IMR-90 (cell line): ENCODE measurements at regions not wholly inside any gene's neighbourhood (a gene's known extent, or its start where the extent isn't known, plus 50 kb on each side); places are given as distances from the start of the nearest gene placed in this dataset.

Experiments
- ATAC-seq: fragments of 200-7000 bp; cut with Tn5 transposase; 2 replicates; pipeline ENCODE4 v1.9.1; 2020; ENCODE audit warnings: low read depth, mild to moderate bottlenecking, moderate library complexity
- BruUV-seq: library from RNA; stranded (reverse); fragments of 400-500 nt; replicated peaks from 2 replicates; lab custom pipeline; 2021; lab: Mats Ljungman, UMichigan
- CTCF ChIA-PET: fragments of 300-600 bp; formaldehyde crosslinking; extraction: SDS; loops from one replicate; lab custom pipeline; 2021; ENCODE audit warnings: antibody characterized with exemption; lab: Yijun Ruan, JAX
- POLR2A ChIA-PET: fragments of 300-600 bp; sonication (Branson Sonifier 250); formaldehyde crosslinking; loops from one replicate; lab custom pipeline; 2022; ENCODE audit warnings: antibody characterized with exemption; ENCODE audit not compliant: unreplicated experiment; lab: Charles Lee
- DNase-seq: peaks from one replicate; pipeline ENCODE4 v3.0.0; 2013
- H2AFZ ChIP-seq: replicated peaks from 2 replicates; pipeline ENCODE3; 2013; ENCODE audit warnings: low read length, mild to moderate bottlenecking; ENCODE audit not compliant: poor library complexity
- H2AK5ac ChIP-seq: 2 replicates; pipeline ENCODE4 v1.6.1; 2013; ENCODE audit warnings: low read depth, low read length, inconsistent platforms
- H2AK9ac ChIP-seq: replicated peaks from 2 replicates; pipeline ENCODE3; 2013; ENCODE audit warnings: mild to moderate bottlenecking, low read depth, low read length, moderate library complexity; ENCODE audit not compliant: poor library complexity
- H2BK120ac ChIP-seq: 2 replicates; pipeline ENCODE4 v1.6.1; 2013; ENCODE audit warnings: low read depth, low read length, inconsistent platforms
- H2BK15ac ChIP-seq: 3 replicates; pipeline ENCODE4 v1.6.1; 2013; ENCODE audit warnings: low read depth, low read length, inconsistent platforms
- H2BK20ac ChIP-seq: 2 replicates; pipeline ENCODE4 v1.6.1; 2013; ENCODE audit warnings: low read depth, mild to moderate bottlenecking, inconsistent platforms, low read length, moderate library complexity
- H2BK5ac ChIP-seq: 2 replicates; pipeline ENCODE4 v1.6.1; 2013; ENCODE audit warnings: mild to moderate bottlenecking, low read depth, low read length, inconsistent platforms; ENCODE audit not compliant: poor library complexity, severe bottlenecking
- H3K14ac ChIP-seq: replicated peaks from 2 replicates; pipeline ENCODE4 v1.6.1; 2013; ENCODE audit warnings: low read depth, low read length, inconsistent platforms
- H3K18ac ChIP-seq: 2 replicates; pipeline ENCODE4 v1.6.1; 2013; ENCODE audit warnings: low read depth, low read length, control low read depth
- H3K23ac ChIP-seq: 2 replicates; pipeline ENCODE4 v1.6.1; 2013; ENCODE audit warnings: low read depth, low read length, inconsistent platforms
- H3K27ac ChIP-seq: 2 replicates; pipeline ENCODE4 v1.5.1; 2013; ENCODE audit warnings: mild to moderate bottlenecking, control low read depth, low read length; ENCODE audit not compliant: insufficient read depth
- H3K27me3 ChIP-seq: 2 replicates; pipeline ENCODE4 v1.6.1; 2013; ENCODE audit warnings: low read length; ENCODE audit not compliant: control insufficient read depth, insufficient read depth
- H3K36me3 ChIP-seq: 2 replicates; pipeline ENCODE4 v1.6.1; 2013; ENCODE audit warnings: low read length, mixed read lengths; ENCODE audit not compliant: control insufficient read depth, insufficient read depth
- H3K4ac ChIP-seq: 2 replicates; pipeline ENCODE4 v1.6.1; 2013; ENCODE audit warnings: low read depth, low read length, inconsistent platforms
- H3K4me1 ChIP-seq: 2 replicates; pipeline ENCODE4 v1.6.1; 2013; ENCODE audit warnings: low read length, mixed read lengths; ENCODE audit not compliant: control insufficient read depth, insufficient read depth
- H3K4me2 ChIP-seq: 2 replicates; pipeline ENCODE4 v1.6.1; 2013; ENCODE audit warnings: low read depth, mild to moderate bottlenecking, control low read depth, low read length, moderate library complexity
- H3K4me3 ChIP-seq: 2 replicates; pipeline ENCODE4 v1.5.1; 2013; ENCODE audit warnings: low read depth, mild to moderate bottlenecking, control low read depth, low read length, moderate library complexity; ENCODE audit not compliant: insufficient read depth
- H3K56ac ChIP-seq: 2 replicates; pipeline ENCODE4 v1.6.1; 2013; ENCODE audit warnings: low read length, inconsistent platforms; ENCODE audit not compliant: insufficient read depth; ENCODE audit errors: extremely low read depth
- H3K79me1 ChIP-seq, 2 experiments: 2 replicates each; pipeline ENCODE4 v1.6.1; 2013; ENCODE audit warnings: low read length in 2 of 2, inconsistent platforms in 1 of 2, low read depth in 1 of 2
- H3K9ac ChIP-seq: 2 replicates; pipeline ENCODE4 v1.6.1; 2013; ENCODE audit warnings: low read depth, low read length, control low read depth
- H3K9me1 ChIP-seq: 2 replicates; pipeline ENCODE4 v1.6.1; 2013; ENCODE audit warnings: low read length, inconsistent platforms; ENCODE audit not compliant: insufficient read depth
- H3K9me3 ChIP-seq: 2 replicates; pipeline ENCODE4 v1.6.1; 2013; ENCODE audit warnings: low read length; ENCODE audit not compliant: control insufficient read depth, insufficient read depth
- H4K20me1 ChIP-seq: 2 replicates; pipeline ENCODE4 v1.6.1; 2013; ENCODE audit warnings: low read length, inconsistent platforms; ENCODE audit not compliant: insufficient read depth
- H4K5ac ChIP-seq: 2 replicates; pipeline ENCODE4 v1.6.1; 2013; ENCODE audit warnings: mild to moderate bottlenecking, low read depth, low read length, control low read depth
- H4K8ac ChIP-seq, 2 experiments: 2 replicates each; pipeline ENCODE4 v1.6.1; 2013; ENCODE audit warnings: low read depth in 2 of 2, low read length in 2 of 2, control low read depth in 1 of 2, inconsistent platforms in 1 of 2
- H4K91ac ChIP-seq: 2 replicates; pipeline ENCODE4 v1.6.1; 2013; ENCODE audit warnings: low read depth, low read length, inconsistent platforms; ENCODE audit not compliant: insufficient read depth
- CHD1 ChIP-seq: IDR thresholded peaks from 2 replicates; pipeline ENCODE4 v1.6.1; 2012; ENCODE audit warnings: low read depth, low read length, improper control_type of control experiment
- FOS ChIP-seq: fragments of 150-350 bp; IDR thresholded peaks from 2 replicates; pipeline ENCODE4 v1.6.1; 2016; ENCODE audit warnings: low read depth, low read length
- MAZ ChIP-seq: IDR thresholded peaks from 2 replicates; pipeline ENCODE4 v1.6.1; 2012; ENCODE audit warnings: low read depth, mild to moderate bottlenecking, low read length, improper control_type of control experiment, moderate library complexity, borderline replicate concordance
- MXI1 ChIP-seq: IDR thresholded peaks from 2 replicates; pipeline ENCODE4 v1.6.1; 2012; ENCODE audit warnings: low read depth, mild to moderate bottlenecking, low read length, moderate library complexity, borderline replicate concordance
- NFE2L2 ChIP-seq: fragments of 150-350 bp; IDR thresholded peaks from 2 replicates; pipeline ENCODE4 v1.6.1; 2016; ENCODE audit warnings: low read depth, mild to moderate bottlenecking, low read length
- RAD21 ChIP-seq: IDR thresholded peaks from 2 replicates; pipeline ENCODE4 v1.6.1; 2012; ENCODE audit warnings: low read length, improper control_type of control experiment
- RCOR1 ChIP-seq: IDR thresholded peaks from 2 replicates; pipeline ENCODE4 v1.6.1; 2012; ENCODE audit warnings: mild to moderate bottlenecking, low read length, improper control_type of control experiment; ENCODE audit not compliant: insufficient replicate concordance
- WGBS, 2 experiments: methylation state at CpG; one replicate each; pipeline versions ENCODE4 v1.1.5 to v1.1.7; 2013; ENCODE audit warnings: missing lambda C conversion rate in 2 of 2; ENCODE audit not compliant: insufficient read length in 1 of 2; ENCODE audit errors: extremely low coverage in 2 of 2; 5-methylcytosine and 5-hydroxymethylcytosine counted together
- dilution Hi-C: fragments of 300-500 bp; cut with HindIII; formaldehyde crosslinking; loops from one replicate; pipeline ENCODE4 v1.14.3; 2018; ENCODE audit warnings: low sequenced_read_pairs; ENCODE audit not compliant: unreplicated experiment
- in situ Hi-C: fragments of 300-500 bp; cut with MboI; formaldehyde crosslinking; loops from 3 replicates; pipeline ENCODE4 v1.14.3; 2019; ENCODE audit warnings: low sequenced_read_pairs, inconsistent platforms, mixed read lengths
- intact Hi-C: fragments of 100-400 bp; cut with micrococcal nuclease; formaldehyde crosslinking; loops from 2 replicates; pipeline ENCODE4 v1.10.0; 2022
- TF ChIP-seq, protein P1 (sequence below): conservative IDR thresholded peaks from 2 replicates; pipeline ENCODE4 v1.5.1; 2012; ENCODE audit warnings: mild to moderate bottlenecking, low read depth, low read length, improper control_type of control experiment

DNA sequence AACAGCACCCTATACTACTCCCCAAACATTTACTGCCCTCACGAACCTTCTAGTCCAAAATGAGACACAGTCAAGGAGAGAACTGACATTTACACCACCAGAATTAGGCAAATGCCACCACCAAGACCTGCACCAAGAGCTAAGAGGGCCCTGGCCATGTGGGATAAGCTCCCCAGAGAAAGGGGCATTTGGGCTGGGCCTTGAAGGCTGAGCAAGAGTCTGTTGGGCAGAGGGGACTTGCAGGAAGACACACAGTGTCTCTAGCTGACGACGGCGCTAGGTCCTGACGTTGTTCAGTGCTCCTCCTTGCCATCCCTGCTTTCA is 326.4 kb upstream of the ZMIZ1 start:
- Histone ChIP-seq H3K9ac (no peak overlapping the region), H3K23ac (no peak overlapping the region), H2BK20ac (no peak overlapping the region), H4K20me1 (peaks cover 3% of the 10 kb centered on the region; the same call in 1 of the 2 replicates), H2AK5ac (no peak overlapping the region), H3K18ac (no peak overlapping the region), H2AK9ac (no peak overlapping the region), H3K4me2 (no peak overlapping the region), H3K36me3 (no peaks in the 10 kb centered on the region), H3K4ac (no peak overlapping the region), H4K8ac (no peak overlapping the region), H3K9me1 (no peaks in the 10 kb centered on the region), H3K79me1 (no peaks in the 10 kb centered on the region), H3K14ac (no peak overlapping the region), H2AFZ (no peak overlapping the region), H2BK15ac (no peak overlapping the region), H3K56ac (no peak overlapping the region), H3K4me1 (no peaks in the 10 kb centered on the region; the same call in 1 of the 2 replicates), H3K9me3 (no peaks in the 10 kb centered on the region), H3K4me3 (no peak overlapping the region), H3K27me3 (peaks cover 47% of the 10 kb centered on the region), H4K5ac (no peak overlapping the region), H2BK5ac (no peak overlapping the region), H2BK120ac (no peak overlapping the region), H4K91ac (no peak overlapping the region), H3K27ac (no peak overlapping the region)
- CTCF ChIA-PET: no interaction called here
- BruUV-seq: no TSS peak
- no peak for DNase-seq
- dilution Hi-C loops (no loop called here), intact Hi-C loops (no loop called here), in situ Hi-C loops (no loop called here)
- ATAC-seq: no peak
- TF ChIP-seq FOS: no peak
- TF ChIP-seq NFE2L2: no peak
- TF ChIP-seq MAZ: no peak
- no peak for TF ChIP-seq MXI1
- TF ChIP-seq RCOR1: no peak
- TF ChIP-seq RAD21: no peak
- no peak for TF ChIP-seq CHD1
- TF ChIP-seq, protein P1, sequence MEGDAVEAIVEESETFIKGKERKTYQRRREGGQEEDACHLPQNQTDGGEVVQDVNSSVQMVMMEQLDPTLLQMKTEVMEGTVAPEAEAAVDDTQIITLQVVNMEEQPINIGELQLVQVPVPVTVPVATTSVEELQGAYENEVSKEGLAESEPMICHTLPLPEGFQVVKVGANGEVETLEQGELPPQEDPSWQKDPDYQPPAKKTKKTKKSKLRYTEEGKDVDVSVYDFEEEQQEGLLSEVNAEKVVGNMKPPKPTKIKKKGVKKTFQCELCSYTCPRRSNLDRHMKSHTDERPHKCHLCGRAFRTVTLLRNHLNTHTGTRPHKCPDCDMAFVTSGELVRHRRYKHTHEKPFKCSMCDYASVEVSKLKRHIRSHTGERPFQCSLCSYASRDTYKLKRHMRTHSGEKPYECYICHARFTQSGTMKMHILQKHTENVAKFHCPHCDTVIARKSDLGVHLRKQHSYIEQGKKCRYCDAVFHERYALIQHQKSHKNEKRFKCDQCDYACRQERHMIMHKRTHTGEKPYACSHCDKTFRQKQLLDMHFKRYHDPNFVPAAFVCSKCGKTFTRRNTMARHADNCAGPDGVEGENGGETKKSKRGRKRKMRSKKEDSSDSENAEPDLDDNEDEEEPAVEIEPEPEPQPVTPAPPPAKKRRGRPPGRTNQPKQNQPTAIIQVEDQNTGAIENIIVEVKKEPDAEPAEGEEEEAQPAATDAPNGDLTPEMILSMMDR: no peak
- POLR2A ChIA-PET: no interaction called here
- WGBS, 2 experiments: 91% methylated on average over 4 of the region's 5 CpGs; no CpG with 5 or more reads in 1 of the 2 experiments
